Right atrium auricular region (tissue), 2 donors: ENCODE measurements at regions not wholly inside any gene's neighbourhood (a gene's known extent, or its start where the extent isn't known, plus 50 kb on each side); places are given as distances from the start of the nearest gene placed in this dataset.

Experiments used
- DNase-seq: peaks from one replicate; pipeline ENCODE4 v3.0.0-alpha.2; 2019; ENCODE audit warnings: low spot score
- H3K27ac ChIP-seq, 2 donors: fragments of 200-600 bp; sonication (generic); 1 replicate in 1 of 2; 2 replicates in 1 of 2; pipeline ENCODE4 v1.5.1; 2016 to 2019
- H3K27me3 ChIP-seq, 2 donors: fragments of 200-600 bp; sonication (generic); one replicate each; pipeline versions ENCODE4 v1.5.1 to v1.6.0; 2017 to 2019
- H3K36me3 ChIP-seq: fragments of 200-600 bp; sonication (generic); one replicate; pipeline ENCODE4 v1.5.1; 2016
- H3K4me1 ChIP-seq, 2 donors: fragments of 200-600 bp; sonication (generic); one replicate each; pipeline versions ENCODE4 v1.5.1 to v1.6.0; 2017 to 2019
- H3K4me3 ChIP-seq, 2 donors: fragments of 200-600 bp; sonication (generic); 1 replicate in 1 of 2; 2 replicates in 1 of 2; pipeline ENCODE4 v1.5.1; 2017 to 2019; ENCODE audit warnings: mild to moderate bottlenecking in 1 of 2, moderate library complexity in 1 of 2
- H3K9me3 ChIP-seq, 2 donors: fragments of 200-600 bp; sonication (generic); one replicate each; pipeline ENCODE4 v1.5.1; 2019
- CTCF ChIP-seq, 2 donors: fragments of 200-600 bp; sonication (generic); IDR thresholded peaks; one replicate each; pipeline ENCODE4 v1.5.1; 2019; ENCODE audit warnings: antibody characterized with exemption in 2 of 2

- Histone ChIP-seq H3K27me3 (no peaks in the 10 kb centered on the region), H3K4me1 (no peaks in the 10 kb centered on the region), H3K4me3 (no peak overlapping the region), H3K9me3 (no peaks in the 10 kb centered on the region), H3K36me3 (no peaks in the 10 kb centered on the region), H3K27ac (no peak overlapping the region)
- DNase-seq, result no peak
- no peak for TF ChIP-seq CTCF (IDR thresholded peaks at IDR 0.05)
Measured at GRCh38 chr15:47587940-47588802, 129.1 kb upstream of the SEMA6D start.

- Histone ChIP-seq H3K27me3 (no peaks in the 10 kb centered on the region), H3K27ac (no peak overlapping the region), H3K4me1 (no peaks in the 10 kb centered on the region), H3K4me3 (no peak overlapping the region), H3K9me3 (no peaks in the 10 kb centered on the region), H3K36me3 (no peaks in the 10 kb centered on the region)
- DNase-seq, result no peak
- no peak for TF ChIP-seq CTCF (IDR thresholded peaks at IDR 0.05)
Measured at GRCh38 chr15:47588958-47589357, 128.3 kb upstream of the SEMA6D start.

GRCh38 chr15:47598996-47599395, 118.3 kb upstream of the SEMA6D start:
- no peak overlapping the region for H3K4me3 ChIP-seq
- H3K9me3 ChIP-seq, result peaks cover 0 to 8% of the 10 kb centered on the region in 2 donors
- H3K27me3 ChIP-seq, result no peaks in the 10 kb centered on the region
- H3K27ac ChIP-seq, result no peak overlapping the region
- TF ChIP-seq CTCF (IDR thresholded peaks at IDR 0.05), result no peak
- H3K36me3 ChIP-seq, result no peaks in the 10 kb centered on the region
- no peaks in the 10 kb centered on the region for H3K4me1 ChIP-seq
- no peak for DNase-seq

GRCh38 chr15:47599806-47600205, 117.5 kb upstream of the SEMA6D start:
- Histone ChIP-seq H3K27me3 (no peaks in the 10 kb centered on the region), H3K4me1 (no peaks in the 10 kb centered on the region), H3K4me3 (no peak overlapping the region), H3K27ac (no peak overlapping the region), H3K9me3 (peaks cover 0 to 8% of the 10 kb centered on the region in 2 donors), H3K36me3 (no peaks in the 10 kb centered on the region)
- no peak for DNase-seq
- TF ChIP-seq CTCF (IDR thresholded peaks at IDR 0.05), result no peak

GRCh38 chr15:47602121-47602520, 115.2 kb upstream of the SEMA6D start:
- TF ChIP-seq CTCF (IDR thresholded peaks at IDR 0.05), result no peak
- H3K27me3 ChIP-seq, result no peaks in the 10 kb centered on the region
- H3K4me3 ChIP-seq, result no peak overlapping the region
- H3K36me3 ChIP-seq, result no peaks in the 10 kb centered on the region
- H3K4me1 ChIP-seq, result no peaks in the 10 kb centered on the region
- no peaks in the 10 kb centered on the region for H3K9me3 ChIP-seq
- H3K27ac ChIP-seq, result no peak overlapping the region
- no peak for DNase-seq

GRCh38 chr15:47603026-47603425, 114.3 kb upstream of the SEMA6D start:
- Histone ChIP-seq H3K9me3 (no peaks in the 10 kb centered on the region), H3K4me3 (no peak overlapping the region), H3K27me3 (no peaks in the 10 kb centered on the region), H3K27ac (no peak overlapping the region), H3K36me3 (no peaks in the 10 kb centered on the region), H3K4me1 (peaks cover 0 to 8% of the 10 kb centered on the region in 2 donors)
- DNase-seq, result no peak
- no peak for TF ChIP-seq CTCF (IDR thresholded peaks at IDR 0.05)
